Fibroblast of lung (primary cell): ENCODE measurements at regions not wholly inside any gene's neighbourhood (a gene's known extent, or its start where the extent isn't known, plus 50 kb on each side); places are given as distances from the start of the nearest gene placed in this dataset.

ENCODE experiments used
- CTCF ChIP-seq, 2 donors: IDR thresholded peaks in 1 of 2; conservative IDR thresholded peaks in 1 of 2; 1 replicate in 1 of 2; 2 replicates in 1 of 2; pipeline ENCODE4 v1.5.1; 2011 to 2012; ENCODE audit warnings: low read length in 2 of 2, control low read depth in 1 of 2, inconsistent platforms in 1 of 2, low read depth in 1 of 2, mild to moderate bottlenecking in 1 of 2
- EZH2 ChIP-seq: IDR thresholded peaks from 2 replicates; pipeline ENCODE4 v1.5.1; 2012; ENCODE audit warnings: low read length, control low read depth, mild to moderate bottlenecking; ENCODE audit errors: missing control alignments

GRCh38 chr11:97254790-97255189 lies 865.0 kb downstream of the JRKL start:
- TF ChIP-seq CTCF (conservative IDR thresholded peaks at IDR 0.05 in 1 of 2, IDR thresholded peaks at IDR 0.05 in 1 of 2; ENCODE audit: low read depth in 1 of 2, low read length in 2 of 2) (no peak), EZH2 (no peak)
